GM19239 (cell line): ENCODE measurements at regions not wholly inside any gene's neighbourhood (a gene's known extent, or its start where the extent isn't known, plus 50 kb on each side); places are given as distances from the start of the nearest gene placed in this dataset.
A peak's percentile ranks its signal among the peaks of the same experiment; 100 is the strongest.
"Not testable (repeated sequence)": the region's sequence is repeated elsewhere in the genome, so short reads cannot be mapped to it uniquely, and the experiment has no call there.

ENCODE experiments used
- DNase-seq: peaks from one replicate; pipeline ENCODE4 v3.0.0; 2011; ENCODE audit warnings: low spot score; ENCODE audit not compliant: insufficient read length
- FAIRE-seq: peaks from 2 replicates; lab custom pipeline; 2011; peaks lifted over from hg19 to GRCh38; lab: Jason Lieb, UNC

GRCh38 chr4:163077680-163078079 is 89.0 kb downstream of the NAF1 start:
- FAIRE-seq (no peak), DNase-seq (no peak)

- DNase-seq: no peak
- FAIRE-seq: no peak
Observed at GRCh38 chr4:163072222-163072621, 94.5 kb downstream of the NAF1 start.

DNA sequence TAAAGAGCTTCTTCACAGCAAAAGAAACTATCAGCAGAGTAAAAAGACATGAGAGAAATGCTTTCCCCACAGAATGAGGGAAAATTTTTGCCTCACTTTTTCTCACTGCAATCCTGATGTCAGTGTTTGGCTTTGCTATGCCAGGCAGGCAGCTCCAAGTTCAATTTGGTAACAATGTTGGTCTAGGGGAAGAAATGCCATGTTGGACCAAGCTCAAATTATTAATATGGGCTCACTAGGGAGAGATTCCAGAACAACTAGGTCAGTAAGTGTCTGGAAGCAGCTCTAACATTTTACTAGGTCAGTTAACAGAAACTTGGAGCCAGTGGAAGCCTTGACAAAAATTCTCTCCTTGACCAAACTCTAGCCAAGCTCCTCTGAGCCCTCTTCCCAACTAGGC is 95.4 kb downstream of the NAF1 start:
- no peak for DNase-seq
- FAIRE-seq: no peak

DNA sequence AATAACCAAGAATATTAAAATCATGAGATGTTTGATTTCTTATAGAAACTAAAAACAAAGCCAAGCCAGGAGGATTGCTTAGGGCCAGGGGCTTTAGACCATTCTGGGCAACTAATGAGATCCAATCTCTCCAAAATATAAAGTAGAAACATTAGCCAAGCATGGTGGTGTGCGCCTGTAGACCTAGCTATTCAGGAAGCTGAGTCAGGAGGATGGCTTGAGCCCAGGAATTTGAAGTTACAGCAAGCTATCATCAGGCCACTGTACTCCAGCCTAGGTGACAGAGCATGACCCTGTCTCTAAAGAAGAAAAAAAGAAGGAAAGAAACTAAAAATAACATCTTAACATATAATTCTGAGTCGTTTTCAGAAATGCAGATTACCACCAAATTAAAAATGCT is 96.7 kb downstream of the NAF1 start:
- FAIRE-seq (no peak), DNase-seq (no peak)

DNA sequence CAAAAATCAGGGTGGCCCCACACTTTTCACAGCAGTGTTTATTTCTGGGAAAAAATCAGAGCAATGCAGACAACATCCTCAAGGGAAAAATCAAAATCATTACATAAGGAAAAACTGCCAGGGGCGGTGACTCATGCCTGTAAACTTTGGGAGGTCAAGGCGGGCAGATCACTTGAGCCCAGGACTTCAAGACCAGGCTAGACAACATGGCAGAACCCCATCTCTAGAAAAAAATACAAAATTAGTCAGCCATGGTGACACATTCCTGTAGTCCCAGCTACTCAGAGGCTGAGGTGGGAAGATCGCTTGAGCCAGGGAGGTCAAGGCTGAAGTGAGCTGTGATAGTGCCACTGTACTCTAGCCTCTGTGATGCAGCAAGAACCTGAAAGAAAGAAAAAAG is 102.8 kb downstream of the NAF1 start:
- DNase-seq (no peak), FAIRE-seq (no peak)

- no peak for DNase-seq
- FAIRE-seq: peak; percentile 63
Observed at GRCh38 chr4:163048447-163048846, 118.2 kb downstream of the NAF1 start.

DNA sequence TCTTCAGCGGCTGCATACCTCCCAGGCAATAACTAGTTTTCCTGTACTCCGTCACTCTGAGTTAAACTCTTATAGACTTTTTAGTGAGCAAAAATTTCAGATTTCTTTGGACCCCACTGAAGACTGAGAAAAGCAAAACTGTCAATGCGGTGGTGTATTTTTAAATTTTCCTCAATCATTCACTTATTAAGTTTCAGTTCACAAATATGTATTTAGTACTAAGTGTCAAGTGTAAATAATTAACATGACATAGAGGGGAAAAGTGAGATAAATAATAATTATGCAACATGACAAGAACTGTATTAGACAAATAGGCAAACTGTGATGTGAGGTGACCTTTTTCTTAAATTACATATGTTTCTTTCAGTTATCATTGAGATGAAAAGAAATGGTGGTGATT is 124.4 kb downstream of the NAF1 start:
- DNase-seq (no peak), FAIRE-seq (no peak)

GRCh38 chr4:163017135-163017534 is 149.6 kb downstream of the NAF1 start:
- FAIRE-seq (no peak), DNase-seq (no peak)

DNA sequence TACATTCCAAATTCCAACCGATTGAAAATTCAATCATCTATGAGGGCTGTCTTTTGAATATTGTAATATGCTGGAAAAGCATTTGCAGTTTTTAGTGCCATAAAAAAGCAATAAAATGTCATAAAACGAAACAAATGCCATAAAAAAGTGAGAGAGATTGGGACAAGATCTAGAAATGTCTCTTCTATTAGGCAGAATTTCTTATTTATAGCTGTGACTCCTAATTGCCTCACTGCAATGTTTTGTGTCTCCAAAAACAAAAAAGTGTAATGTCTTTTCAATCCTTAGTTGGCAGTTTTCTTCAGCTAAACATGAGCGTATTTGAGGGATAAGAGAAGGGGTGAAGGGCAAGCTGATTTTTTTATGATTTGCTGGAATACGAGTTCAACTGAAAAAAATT is 153.9 kb downstream of the NAF1 start:
- DNase-seq (no peak), FAIRE-seq (no peak)

GRCh38 chr4:163003979-163004378 is 162.7 kb downstream of the NAF1 start:
- no peak for FAIRE-seq
- DNase-seq: no peak

- FAIRE-seq: no peak
- no peak for DNase-seq
Observed at GRCh38 chr4:162988530-162988929, 178.2 kb downstream of the NAF1 start.

DNA sequence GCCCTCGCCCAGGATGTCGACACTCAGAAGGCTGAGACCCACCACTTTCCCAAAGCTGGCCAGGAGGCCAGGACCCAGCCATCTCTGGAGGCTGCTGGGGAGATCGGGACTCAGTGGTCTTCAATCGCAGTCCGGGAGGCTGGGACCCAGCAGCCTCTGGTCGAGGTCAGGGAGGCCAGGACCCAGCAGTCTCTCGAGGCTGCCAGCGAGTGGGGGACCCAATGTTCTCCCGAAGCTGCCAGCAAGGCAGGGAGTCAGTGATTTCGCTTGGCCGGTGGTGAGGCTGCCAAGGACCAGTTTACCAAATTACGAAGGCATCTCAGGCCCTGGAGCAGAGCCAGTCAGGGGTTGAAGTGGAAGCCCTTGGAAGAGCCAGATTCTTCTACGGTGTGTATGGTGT is 181.6 kb downstream of the NAF1 start:
- FAIRE-seq (no peak), DNase-seq (no peak)

- DNase-seq: no peak
- FAIRE-seq: no peak
Observed at GRCh38 chr4:162984621-162985020, 182.1 kb downstream of the NAF1 start.

GRCh38 chr4:162981823-162982222 is 184.9 kb downstream of the NAF1 start:
- DNase-seq (no peak), FAIRE-seq (no peak)

GRCh38 chr4:162978398-162978797 is 188.3 kb downstream of the NAF1 start:
- DNase-seq (no peak), FAIRE-seq (no peak)

- DNase-seq (no peak), FAIRE-seq (no peak)
Observed at GRCh38 chr4:162977788-162978187, 188.9 kb downstream of the NAF1 start.

- no peak for FAIRE-seq
- DNase-seq: no peak
Observed at GRCh38 chr4:162972661-162973330, 193.9 kb downstream of the NAF1 start.

GRCh38 chr4:162969194-162969593 is 197.5 kb downstream of the NAF1 start:
- FAIRE-seq (no peak), DNase-seq (no peak)

- DNase-seq, FAIRE-seq: not testable (repeated sequence)
Observed at GRCh38 chr4:162965978-162966377, 200.7 kb downstream of the NAF1 start.

DNA sequence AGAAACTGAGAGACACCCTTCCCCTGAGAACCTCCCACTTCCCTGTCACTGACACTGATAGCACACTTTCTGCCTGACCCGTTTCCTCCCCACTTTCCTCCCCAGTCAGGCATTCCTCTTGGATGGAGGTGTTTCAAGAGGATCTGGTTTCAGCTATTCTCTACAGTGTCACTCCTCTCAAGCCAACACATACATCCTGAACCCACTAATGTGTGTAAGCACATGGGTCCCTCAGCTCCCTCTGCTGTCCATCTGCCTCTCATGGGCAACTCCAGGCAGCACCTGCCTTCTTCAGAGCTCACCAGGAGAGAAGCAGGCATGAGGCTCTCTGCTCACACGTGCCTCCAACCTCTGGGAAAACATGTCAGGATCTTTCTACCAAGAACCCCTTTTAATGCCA is 207.6 kb downstream of the NAF1 start:
- no peak for FAIRE-seq
- DNase-seq: no peak

GRCh38 chr4:162957521-162958143 is 209.1 kb downstream of the NAF1 start:
- DNase-seq: no peak

GRCh38 chr4:162954976-162955375 is 211.7 kb downstream of the NAF1 start:
- no peak for DNase-seq
- FAIRE-seq: no peak

More at GRCh38 chr4:162957521-162958143, 209.1 kb downstream of the NAF1 start:
- FAIRE-seq: no peak
